ENCODE measurements at regions not wholly inside any gene's neighbourhood (a gene's known extent, or its start where the extent isn't known, plus 50 kb on each side); places are given as distances from the start of the nearest gene placed in this dataset.

DNA sequence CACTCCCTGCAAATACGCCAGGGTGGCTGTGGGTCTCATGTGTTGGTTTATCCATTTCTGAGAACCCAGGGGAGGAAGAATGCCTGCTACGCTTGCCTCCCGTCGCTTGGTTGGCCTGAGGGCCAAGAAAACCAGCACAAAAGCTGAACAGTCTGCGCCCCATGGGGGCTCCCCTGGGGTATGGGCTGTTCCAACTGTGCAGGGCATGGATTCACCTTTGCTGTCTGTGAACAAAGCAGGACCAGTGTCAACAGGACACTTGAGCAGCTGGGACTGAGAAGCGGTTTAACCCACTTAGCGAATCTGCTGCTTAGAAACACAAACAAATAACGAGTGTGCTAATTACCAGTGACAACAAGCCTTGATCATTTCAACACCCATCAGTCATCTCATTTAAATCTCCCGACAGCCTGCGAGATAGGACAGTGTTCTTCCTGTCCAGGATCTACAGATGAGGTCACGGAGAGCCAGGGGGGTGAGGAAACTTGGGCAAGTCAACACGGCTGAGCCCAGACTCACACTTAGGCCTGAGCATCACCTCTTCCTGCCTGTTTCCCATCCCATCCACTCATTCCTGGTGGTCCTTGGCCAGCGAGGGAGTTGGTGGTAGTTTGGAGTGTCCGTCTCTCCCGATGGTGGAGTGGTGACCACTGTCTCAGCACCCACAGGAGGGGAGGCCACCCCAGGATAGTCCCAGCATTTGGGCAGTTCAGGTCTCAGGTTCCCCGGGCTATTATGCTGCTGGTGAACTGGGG lies 111.6 kb upstream of the HAAO start:
- H4K20me1 ChIP-seq (ENCODE audit: insufficient read depth, low read length), result no peaks in the 10 kb centered on the region
- no peak overlapping the region for H2AFZ ChIP-seq (ENCODE audit: low read length)
- H3K4me3 ChIP-seq (ENCODE audit: low read depth, low read length, poor library complexity, severe bottlenecking), result no peak overlapping the region
- no peak for TF ChIP-seq EZH2phosphoT487 (IDR thresholded peaks at IDR 0.05; ENCODE audit: borderline replicate concordance, low read depth, low read length)
- TF ChIP-seq, protein P1, sequence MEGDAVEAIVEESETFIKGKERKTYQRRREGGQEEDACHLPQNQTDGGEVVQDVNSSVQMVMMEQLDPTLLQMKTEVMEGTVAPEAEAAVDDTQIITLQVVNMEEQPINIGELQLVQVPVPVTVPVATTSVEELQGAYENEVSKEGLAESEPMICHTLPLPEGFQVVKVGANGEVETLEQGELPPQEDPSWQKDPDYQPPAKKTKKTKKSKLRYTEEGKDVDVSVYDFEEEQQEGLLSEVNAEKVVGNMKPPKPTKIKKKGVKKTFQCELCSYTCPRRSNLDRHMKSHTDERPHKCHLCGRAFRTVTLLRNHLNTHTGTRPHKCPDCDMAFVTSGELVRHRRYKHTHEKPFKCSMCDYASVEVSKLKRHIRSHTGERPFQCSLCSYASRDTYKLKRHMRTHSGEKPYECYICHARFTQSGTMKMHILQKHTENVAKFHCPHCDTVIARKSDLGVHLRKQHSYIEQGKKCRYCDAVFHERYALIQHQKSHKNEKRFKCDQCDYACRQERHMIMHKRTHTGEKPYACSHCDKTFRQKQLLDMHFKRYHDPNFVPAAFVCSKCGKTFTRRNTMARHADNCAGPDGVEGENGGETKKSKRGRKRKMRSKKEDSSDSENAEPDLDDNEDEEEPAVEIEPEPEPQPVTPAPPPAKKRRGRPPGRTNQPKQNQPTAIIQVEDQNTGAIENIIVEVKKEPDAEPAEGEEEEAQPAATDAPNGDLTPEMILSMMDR (conservative IDR thresholded peaks at IDR 0.05; ENCODE audit: low read length), result no peak
- no peaks in the 10 kb centered on the region for H3K9me2 ChIP-seq (ENCODE audit: insufficient read depth, low read length)
- CTCF ChIA-PET (ENCODE audit: unreplicated experiment), result no interaction called here
- no peaks in the 10 kb centered on the region for H3K4me1 ChIP-seq (ENCODE audit: insufficient read depth, low read length, poor library complexity, severe bottlenecking)
- no peaks in the 10 kb centered on the region for H3K9me3 ChIP-seq (ENCODE audit: low read length)
- no peak overlapping the region for H3K27ac ChIP-seq (ENCODE audit: low read depth, low read length, poor library complexity, severe bottlenecking)
- no peaks in the 10 kb centered on the region for H3K79me2 ChIP-seq (ENCODE audit: insufficient read depth, low read depth, low read length)
- BruUV-seq (replicated peaks), result no TSS peak
- DNase-seq (ENCODE audit: low spot score), result no peak
- intact Hi-C loops (cut with micrococcal nuclease; ENCODE audit: unreplicated experiment), result no loop called here
- no peaks in the 10 kb centered on the region for H3K36me3 ChIP-seq (ENCODE audit: insufficient read depth, low read length)
- no peak overlapping the region for H3K4me2 ChIP-seq (ENCODE audit: low read length)
- POLR2A ChIA-PET, result interaction anchor here (0.6 kb wide), 1 partner anchor 27 kb away, joined by 6 read pairs; no protein-coding TSS in a partner anchor

DNA sequence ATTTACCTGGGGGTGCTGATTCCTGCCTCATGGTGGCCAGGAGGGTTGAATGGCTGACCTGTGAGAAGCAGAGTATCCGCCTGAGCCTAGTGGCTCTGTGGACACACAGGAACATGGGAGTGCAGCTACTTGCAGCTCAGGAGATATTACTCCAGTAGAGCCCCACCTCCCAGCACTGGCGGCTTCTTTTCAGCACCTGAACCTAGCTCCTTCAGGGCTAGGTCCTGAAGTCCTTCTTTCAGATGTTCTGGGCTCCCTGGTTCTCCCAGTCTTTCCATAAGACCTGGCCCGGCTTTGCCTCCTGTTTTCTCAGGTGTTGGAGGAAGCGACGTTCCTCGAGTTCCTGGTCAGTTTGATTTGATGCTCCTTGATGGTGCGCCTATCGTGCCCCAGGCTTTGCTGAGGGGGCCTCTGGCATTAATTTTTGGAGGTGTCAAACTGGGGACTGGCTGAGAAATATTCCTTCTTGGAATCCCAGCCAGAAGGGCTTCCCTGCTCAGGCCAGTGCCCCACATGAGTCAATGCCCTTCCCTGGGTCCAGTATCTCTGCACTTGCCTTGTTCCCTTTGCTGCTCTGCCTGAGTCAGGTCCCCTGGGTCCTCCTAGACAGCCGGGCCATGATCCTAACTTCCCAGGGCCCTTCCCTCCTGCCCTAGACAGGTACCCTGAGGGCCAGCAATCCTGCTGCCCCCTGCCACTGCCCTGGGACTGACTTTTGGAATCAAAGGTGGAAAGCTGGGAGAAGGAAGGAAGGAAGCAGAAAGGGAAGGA lies 110.7 kb upstream of the HAAO start:
- no peaks in the 10 kb centered on the region for H3K36me3 ChIP-seq (ENCODE audit: insufficient read depth, low read length)
- no TSS peak for BruUV-seq (replicated peaks)
- H4K20me1 ChIP-seq (ENCODE audit: insufficient read depth, low read length), result no peaks in the 10 kb centered on the region
- H3K4me2 ChIP-seq (ENCODE audit: low read length), result no peak overlapping the region
- intact Hi-C loops (cut with micrococcal nuclease; ENCODE audit: unreplicated experiment), result no loop called here
- H3K4me3 ChIP-seq (ENCODE audit: low read depth, low read length, poor library complexity, severe bottlenecking), result no peak overlapping the region
- no peaks in the 10 kb centered on the region for H3K4me1 ChIP-seq (ENCODE audit: insufficient read depth, low read length, poor library complexity, severe bottlenecking)
- H3K79me2 ChIP-seq (ENCODE audit: insufficient read depth, low read depth, low read length), result no peaks in the 10 kb centered on the region
- H3K9me2 ChIP-seq (ENCODE audit: insufficient read depth, low read length), result no peaks in the 10 kb centered on the region
- ChIA-PET CTCF (ENCODE audit: unreplicated experiment) (no interaction called here), POLR2A (interaction anchor here (0.6 kb wide), 1 partner anchor 33 kb away, joined by 3 read pairs; no protein-coding TSS in a partner anchor)
- no peak overlapping the region for H3K27ac ChIP-seq (ENCODE audit: low read depth, low read length, poor library complexity, severe bottlenecking)
- H2AFZ ChIP-seq (ENCODE audit: low read length), result no peak overlapping the region
- H3K9me3 ChIP-seq (ENCODE audit: low read length), result no peaks in the 10 kb centered on the region
- TF ChIP-seq EZH2phosphoT487 (IDR thresholded peaks at IDR 0.05; ENCODE audit: borderline replicate concordance, low read depth, low read length), result no peak
- TF ChIP-seq, protein P1 (conservative IDR thresholded peaks at IDR 0.05; ENCODE audit: low read length), result no peak
- DNase-seq (ENCODE audit: low spot score), result no peak

All from OCI-LY7 (cell line).